Cardiac fibroblast (primary cell): ENCODE measurements at regions not wholly inside any gene's neighbourhood (a gene's known extent, or its start where the extent isn't known, plus 50 kb on each side); places are given as distances from the start of the nearest gene placed in this dataset.
"Not testable (repeated sequence)": the region's sequence is repeated elsewhere in the genome, so short reads cannot be mapped to it uniquely, and the experiment has no call there.

ENCODE experiments used
- DNase-seq, 2 donors: peaks; one replicate each; pipeline versions ENCODE4 v3.0.0 to v3.0.0-alpha.2; 2010; ENCODE audit warnings: low read depth in 2 of 2
- H3K4me3 ChIP-seq, 2 donors: replicated peaks in 1 of 2; 1 replicate in 1 of 2; 2 replicates in 1 of 2; pipeline ENCODE4 v1.5.1; 2011; ENCODE audit warnings: low read depth in 2 of 2, low read length in 2 of 2, mild to moderate bottlenecking in 2 of 2, moderate library complexity in 1 of 2
- TF ChIP-seq, protein P1 (sequence below): IDR thresholded peaks from one replicate; pipeline ENCODE4 v1.5.1; 2011; ENCODE audit warnings: low read depth, mild to moderate bottlenecking, low read length, inconsistent platforms

GRCh38 chr6:86756640-86757229 lies 180.6 kb upstream of the HTR1E start:
- TF ChIP-seq, protein P1, sequence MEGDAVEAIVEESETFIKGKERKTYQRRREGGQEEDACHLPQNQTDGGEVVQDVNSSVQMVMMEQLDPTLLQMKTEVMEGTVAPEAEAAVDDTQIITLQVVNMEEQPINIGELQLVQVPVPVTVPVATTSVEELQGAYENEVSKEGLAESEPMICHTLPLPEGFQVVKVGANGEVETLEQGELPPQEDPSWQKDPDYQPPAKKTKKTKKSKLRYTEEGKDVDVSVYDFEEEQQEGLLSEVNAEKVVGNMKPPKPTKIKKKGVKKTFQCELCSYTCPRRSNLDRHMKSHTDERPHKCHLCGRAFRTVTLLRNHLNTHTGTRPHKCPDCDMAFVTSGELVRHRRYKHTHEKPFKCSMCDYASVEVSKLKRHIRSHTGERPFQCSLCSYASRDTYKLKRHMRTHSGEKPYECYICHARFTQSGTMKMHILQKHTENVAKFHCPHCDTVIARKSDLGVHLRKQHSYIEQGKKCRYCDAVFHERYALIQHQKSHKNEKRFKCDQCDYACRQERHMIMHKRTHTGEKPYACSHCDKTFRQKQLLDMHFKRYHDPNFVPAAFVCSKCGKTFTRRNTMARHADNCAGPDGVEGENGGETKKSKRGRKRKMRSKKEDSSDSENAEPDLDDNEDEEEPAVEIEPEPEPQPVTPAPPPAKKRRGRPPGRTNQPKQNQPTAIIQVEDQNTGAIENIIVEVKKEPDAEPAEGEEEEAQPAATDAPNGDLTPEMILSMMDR, result no peak
- no peak overlapping the region for H3K4me3 ChIP-seq
- DNase-seq, result no peak

- no peak overlapping the region for H3K4me3 ChIP-seq
- DNase-seq, result no peak
- TF ChIP-seq, protein P1, result no peak
Measured at GRCh38 chr6:86744048-86744447, 193.3 kb upstream of the HTR1E start.

- TF ChIP-seq, protein P1, result no peak
- DNase-seq, result no peak
- H3K4me3 ChIP-seq, result no peak overlapping the region
Measured at GRCh38 chr6:86738078-86738477, 199.2 kb upstream of the HTR1E start.

DNA sequence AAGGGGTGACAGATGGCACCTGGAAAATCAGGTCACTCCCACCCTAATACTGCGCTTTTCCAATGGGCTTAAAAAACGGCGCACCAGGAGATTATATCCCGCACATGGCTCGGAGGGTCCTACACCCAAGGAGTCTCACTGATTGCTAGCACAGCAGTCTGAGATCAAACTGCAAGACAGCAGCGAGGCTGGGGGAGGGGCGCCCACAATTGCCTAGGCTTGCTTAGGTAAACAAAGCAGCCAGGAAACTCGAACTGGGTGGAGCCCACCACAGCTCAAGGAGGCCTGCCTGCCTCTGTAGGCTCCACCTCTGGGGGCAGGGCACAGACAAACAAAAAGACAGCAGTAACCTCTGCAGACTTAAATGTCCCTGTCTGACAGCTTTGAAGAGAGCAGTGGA lies 205.7 kb upstream of the HTR1E start:
- not testable (repeated sequence) for H3K4me3 ChIP-seq, DNase-seq

DNA sequence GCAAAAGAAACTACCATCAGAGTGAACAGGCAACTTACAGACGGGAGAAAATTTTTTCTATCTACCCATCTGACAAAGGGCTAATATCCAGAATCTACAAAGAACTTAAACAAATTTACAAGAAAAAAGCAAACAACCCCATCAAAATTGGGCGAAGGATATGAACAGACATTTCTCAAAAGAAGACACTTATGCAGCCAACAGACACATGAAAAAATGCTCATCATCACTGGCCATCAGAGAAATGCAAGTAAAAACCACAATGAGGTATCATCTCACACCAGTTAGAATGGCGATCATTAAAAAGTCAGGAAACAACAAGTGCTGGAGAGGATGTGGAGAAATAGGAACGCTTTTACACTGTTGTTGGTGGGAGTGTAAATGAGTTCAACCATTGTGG lies 206.6 kb upstream of the HTR1E start:
- not testable (repeated sequence) for H3K4me3 ChIP-seq, DNase-seq

DNA sequence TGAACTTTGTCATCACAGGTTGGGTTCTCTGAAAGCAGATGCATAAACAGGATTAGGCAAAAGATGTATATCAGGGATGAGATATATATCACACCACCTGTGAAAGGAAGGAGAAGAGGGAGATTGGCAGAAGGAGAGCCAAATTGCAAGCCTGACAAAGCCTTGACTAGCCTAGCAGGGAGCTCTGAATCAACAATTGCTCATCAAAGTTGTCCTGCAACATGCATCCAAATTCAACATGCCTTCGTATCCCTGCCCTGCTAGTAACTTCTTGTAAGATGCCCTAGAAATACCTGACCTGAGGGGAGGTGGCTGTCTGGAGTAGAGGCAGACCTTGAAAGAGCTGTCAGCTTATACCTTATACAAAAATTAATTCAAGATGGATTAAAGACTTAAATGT lies 207.1 kb upstream of the HTR1E start:
- TF ChIP-seq, protein P1, result no peak
- H3K4me3 ChIP-seq, result no peak overlapping the region
- no peak for DNase-seq

GRCh38 chr6:86728976-86729375 lies 208.4 kb upstream of the HTR1E start:
- TF ChIP-seq, protein P1, result no peak
- H3K4me3 ChIP-seq, result no peak overlapping the region
- DNase-seq, result no peak

GRCh38 chr6:86724695-86725094 lies 212.6 kb upstream of the HTR1E start:
- no peak for DNase-seq
- H3K4me3 ChIP-seq, result no peak overlapping the region
- TF ChIP-seq, protein P1, result no peak
